Urothelium cell line (cell line): ENCODE measurements at regions not wholly inside any gene's neighbourhood (a gene's known extent, or its start where the extent isn't known, plus 50 kb on each side); places are given as distances from the start of the nearest gene placed in this dataset.

Source experiments
- DNase-seq: peaks from one replicate; pipeline ENCODE4 v3.0.0; 2011; ENCODE audit warnings: low spot score, mixed read lengths
- FAIRE-seq: peaks from 2 replicates; lab custom pipeline; 2011; peaks lifted over from hg19 to GRCh38; lab: Jason Lieb, UNC

GRCh38 chr21:25341981-25342380 is 265.3 kb downstream of the MRPL39 start:
- no peak for DNase-seq
- FAIRE-seq = no peak

- no peak for DNase-seq
- FAIRE-seq = no peak
Observed at GRCh38 chr21:25338415-25338814, 268.9 kb downstream of the MRPL39 start.

DNA sequence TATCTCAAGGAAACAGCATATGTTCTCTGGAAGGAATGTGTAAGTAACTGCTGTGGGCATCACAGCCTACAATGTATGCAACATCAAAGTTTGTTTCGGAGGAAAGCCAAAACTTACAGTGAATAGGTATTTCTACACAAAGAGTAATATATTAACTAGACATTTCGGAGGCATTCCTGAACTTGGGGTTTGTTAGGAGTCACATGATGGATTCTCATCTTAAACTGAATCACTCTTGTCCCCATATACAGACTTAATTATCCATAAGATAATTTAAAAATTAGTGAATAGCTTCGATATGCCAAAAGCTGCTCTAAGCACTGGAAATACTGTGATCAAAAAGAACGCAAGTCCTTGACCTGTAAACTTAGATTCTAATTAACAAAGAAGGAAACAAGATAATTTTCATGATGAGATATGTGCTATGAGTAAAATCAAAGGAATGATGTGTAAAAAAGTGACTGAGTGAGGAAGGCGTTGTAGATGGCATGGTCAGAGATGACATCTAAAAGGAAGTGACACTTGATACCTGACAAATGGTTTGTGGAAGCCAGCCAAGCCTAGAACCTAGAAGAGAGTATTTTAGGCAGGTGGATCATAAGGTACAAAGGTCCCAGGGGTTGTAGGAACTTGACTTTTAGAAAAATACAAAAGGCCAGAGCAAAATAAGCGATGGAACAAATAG is 273.1 kb downstream of the MRPL39 start:
- DNase-seq = no peak
- no peak for FAIRE-seq

DNA sequence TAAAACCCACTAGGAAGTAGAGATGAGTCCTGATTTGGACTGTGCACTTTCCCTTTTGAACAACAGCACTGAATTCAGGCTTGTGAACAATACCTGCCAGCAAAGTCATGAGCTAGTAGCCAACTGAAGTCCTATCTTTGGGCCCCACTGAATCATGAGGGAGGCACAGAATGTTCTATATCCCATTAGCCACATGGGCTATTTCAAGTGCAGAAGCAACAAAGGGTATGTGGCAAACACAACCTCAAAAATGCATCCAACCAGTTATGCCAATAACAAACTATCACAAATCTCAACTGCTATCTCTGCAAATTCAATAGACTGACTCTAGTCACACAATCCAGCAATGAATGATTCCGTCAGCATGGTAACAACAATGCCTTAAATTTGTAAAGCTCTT is 276.0 kb downstream of the MRPL39 start:
- DNase-seq = no peak
- no peak for FAIRE-seq

GRCh38 chr21:25330266-25330665 is 277.0 kb downstream of the MRPL39 start:
- FAIRE-seq = no peak
- DNase-seq = no peak

GRCh38 chr21:25329227-25329825 is 278.0 kb downstream of the MRPL39 start:
- FAIRE-seq (no peak), DNase-seq (peak; percentile 40)

GRCh38 chr21:25328736-25329135 is 278.5 kb downstream of the MRPL39 start:
- DNase-seq (no peak), FAIRE-seq (no peak)

DNA sequence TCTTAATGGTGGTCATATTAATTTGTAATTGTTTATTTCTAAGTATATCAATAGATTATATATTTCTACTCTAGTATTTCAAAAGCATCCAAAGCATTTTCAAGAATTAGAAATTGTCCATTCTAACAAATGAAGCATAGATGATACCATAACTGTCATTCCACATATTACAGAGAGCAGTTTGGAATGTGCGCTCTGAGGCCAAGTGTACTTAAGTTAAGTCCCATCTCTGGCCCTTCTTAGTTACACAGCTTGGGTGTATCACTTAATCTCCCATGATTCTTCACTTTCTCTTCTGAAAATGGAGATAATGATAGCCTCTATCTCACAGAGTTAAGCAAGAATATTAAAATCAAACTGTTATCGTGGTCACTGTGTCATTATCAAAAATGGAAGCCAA is 281.1 kb downstream of the MRPL39 start:
- DNase-seq = no peak
- no peak for FAIRE-seq

- no peak for FAIRE-seq
- no peak for DNase-seq
Observed at GRCh38 chr21:25324666-25325065, 282.6 kb downstream of the MRPL39 start.

DNA sequence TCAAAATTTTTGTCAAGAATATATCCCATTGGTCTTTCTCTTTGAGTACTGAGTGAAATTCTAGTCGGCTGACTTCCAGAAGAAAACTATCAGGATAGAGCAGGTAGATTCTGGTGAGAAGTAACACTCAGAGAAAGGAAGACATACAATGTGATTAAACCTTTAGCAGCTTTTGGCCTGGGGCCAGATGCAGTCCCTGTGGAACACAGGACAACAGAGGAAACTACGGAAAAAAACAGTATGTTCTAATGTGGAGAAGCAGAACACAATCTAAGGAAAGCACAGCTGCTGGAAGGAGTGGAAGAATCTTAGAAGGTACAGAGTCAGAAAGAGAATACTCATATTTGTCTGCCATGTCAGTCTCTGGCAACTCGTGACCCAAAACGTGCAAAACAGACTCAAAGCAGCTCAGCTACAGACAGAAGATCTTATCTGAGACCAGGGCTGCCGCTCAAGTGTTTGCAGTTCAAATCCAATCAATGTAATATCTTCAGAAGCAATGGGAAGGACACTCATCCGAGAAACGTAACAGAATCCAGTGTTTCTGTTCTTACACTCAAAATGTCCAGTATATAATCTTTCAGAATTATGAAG is 283.8 kb downstream of the MRPL39 start:
- DNase-seq = no peak
- FAIRE-seq = no peak

GRCh38 chr21:25314247-25314646 is 293.0 kb downstream of the MRPL39 start:
- DNase-seq = no peak
- no peak for FAIRE-seq

DNA sequence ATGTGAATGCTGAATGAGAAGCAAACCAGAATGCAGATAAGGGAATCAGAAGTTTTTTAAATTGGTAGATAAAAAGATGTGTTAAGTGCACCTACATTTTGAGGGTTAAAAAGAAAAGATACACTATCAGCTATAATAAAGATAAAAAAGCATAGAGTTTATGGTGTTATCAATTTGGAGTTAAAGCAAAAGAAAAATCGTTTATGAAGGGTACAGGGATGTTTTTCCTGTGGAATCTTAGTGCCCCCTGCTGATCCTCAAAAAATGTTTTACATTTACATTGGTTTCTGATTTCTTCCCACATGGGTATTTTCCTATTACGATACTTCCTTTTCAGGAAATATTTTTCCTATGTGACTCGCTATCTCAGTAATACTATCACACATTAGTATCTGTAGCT is 293.5 kb downstream of the MRPL39 start:
- FAIRE-seq = no peak
- DNase-seq = no peak

DNA sequence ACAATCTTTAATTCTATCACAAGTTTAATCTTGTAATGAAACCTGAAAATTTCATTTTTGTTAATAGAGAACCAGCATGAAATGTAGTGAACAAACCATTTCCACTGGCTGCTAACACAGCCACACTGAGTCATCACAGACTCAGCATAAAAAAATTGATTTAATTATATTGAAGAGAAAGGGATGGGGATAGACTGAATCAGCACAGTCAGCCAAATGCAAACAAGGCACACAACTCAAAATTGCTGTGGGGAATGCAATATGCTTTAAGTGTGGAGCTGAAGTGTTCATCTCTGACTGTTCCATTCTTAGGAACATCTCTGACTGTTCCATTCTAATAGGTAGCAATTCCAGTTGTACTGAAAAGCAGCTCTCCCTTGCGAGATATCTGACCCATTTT is 299.8 kb downstream of the MRPL39 start:
- no peak for DNase-seq
- no peak for FAIRE-seq

GRCh38 chr21:25304611-25305010 is 302.7 kb downstream of the MRPL39 start:
- FAIRE-seq (no peak), DNase-seq (no peak)

DNA sequence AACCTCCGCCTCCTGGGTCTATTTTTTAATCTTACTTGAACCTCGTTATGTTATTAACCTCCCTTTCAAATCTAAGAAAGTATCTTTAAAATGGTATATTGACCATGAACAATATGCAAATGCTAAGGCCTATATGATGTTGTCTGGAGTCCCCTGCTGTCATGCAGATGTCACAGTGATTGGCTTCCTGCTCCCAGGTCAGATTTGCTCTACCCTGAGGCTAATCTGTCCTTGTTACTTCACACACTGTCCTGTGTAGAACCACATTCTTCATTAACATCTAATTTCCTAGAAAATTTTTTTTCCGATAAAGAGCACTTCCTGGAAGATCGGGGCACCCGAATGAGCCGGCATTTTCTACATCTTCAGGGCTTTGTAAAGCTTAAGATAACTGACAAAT is 306.6 kb downstream of the MRPL39 start:
- DNase-seq (no peak), FAIRE-seq (no peak)

DNA sequence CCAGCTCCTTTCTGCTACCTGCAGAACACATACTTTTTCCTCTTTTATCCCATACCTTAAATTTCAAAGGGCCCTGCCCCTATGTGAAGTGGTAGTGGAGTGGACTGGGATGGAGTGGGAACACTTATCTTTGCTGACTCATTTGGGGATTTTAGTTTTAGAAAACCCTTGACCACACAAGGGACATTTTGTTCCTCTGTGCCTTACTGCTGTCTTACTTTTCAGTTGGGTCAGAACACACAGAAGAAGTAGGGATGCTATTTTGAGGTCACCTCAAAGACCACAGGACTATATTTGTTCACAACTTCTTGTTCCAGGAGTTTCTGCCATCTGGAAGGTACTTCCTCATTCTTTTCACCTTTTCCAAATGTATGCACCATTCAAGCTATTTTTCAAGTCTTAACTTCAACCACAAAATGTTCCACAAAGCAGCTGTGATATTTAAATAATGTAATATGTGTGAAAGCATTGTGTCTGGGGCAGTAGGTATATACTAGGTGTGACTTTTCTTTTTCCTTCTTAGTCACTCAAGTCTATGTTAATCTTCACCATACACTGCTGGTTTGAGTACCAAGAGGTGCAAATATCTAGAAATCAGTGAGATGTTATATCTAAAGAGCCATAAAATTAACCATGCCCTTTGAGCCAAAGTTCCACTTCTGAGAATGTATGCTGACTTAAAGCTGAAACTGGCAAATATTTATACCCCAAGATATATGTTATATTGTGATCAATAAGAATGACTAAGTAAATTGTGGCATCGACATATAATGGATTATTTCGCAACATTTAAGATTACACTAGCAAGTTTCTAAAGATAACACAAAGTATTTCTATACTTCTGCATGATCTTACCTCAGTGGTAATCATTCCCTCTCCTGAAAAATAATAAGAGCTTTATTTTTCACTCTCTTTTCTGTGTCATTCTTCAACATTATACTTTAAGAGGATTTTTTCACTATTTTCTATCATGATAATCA is 308.5 kb downstream of the MRPL39 start:
- FAIRE-seq (no peak), DNase-seq (no peak)

GRCh38 chr21:25297117-25297516 is 310.2 kb downstream of the MRPL39 start:
- FAIRE-seq (no peak), DNase-seq (no peak)

DNA sequence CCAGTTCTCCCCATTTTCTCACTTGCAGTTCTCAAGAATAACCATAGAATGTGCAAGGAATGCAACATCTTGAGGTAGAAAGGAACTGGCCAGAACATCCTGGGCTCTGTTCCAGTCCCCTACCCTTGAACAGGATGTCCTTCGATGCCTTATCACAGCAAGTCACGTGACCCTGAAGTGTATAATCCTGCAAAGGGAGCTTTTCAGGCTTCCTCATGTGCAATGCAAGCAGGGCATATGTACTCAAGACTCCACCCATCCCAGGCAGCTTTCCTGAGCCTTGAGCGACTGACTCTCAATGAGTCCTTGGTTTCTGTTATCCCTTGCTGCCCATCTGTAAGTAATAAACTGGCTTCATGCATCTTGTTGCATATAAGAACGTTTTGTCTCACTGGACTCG is 311.0 kb downstream of the MRPL39 start:
- DNase-seq (no peak), FAIRE-seq (no peak)

DNA sequence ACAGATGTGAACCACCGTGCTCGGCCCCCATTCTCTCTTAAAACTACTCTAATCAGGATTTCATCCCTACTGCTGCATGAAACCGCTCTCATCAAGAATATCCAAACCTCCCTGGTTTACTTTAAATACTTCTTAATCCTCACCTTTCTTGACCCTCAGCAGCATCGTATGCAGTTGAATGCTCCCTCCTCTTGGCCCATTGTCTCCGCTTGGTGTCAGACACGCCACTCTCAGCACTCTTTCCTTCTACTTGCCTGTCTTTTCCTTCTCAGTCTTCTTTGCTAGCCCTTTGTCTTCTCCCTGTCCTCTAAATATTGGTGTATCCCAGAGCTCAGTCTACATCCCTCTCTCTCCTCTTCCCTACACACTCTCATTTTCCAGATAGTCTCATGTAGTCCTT is 314.9 kb downstream of the MRPL39 start:
- no peak for FAIRE-seq

DNA sequence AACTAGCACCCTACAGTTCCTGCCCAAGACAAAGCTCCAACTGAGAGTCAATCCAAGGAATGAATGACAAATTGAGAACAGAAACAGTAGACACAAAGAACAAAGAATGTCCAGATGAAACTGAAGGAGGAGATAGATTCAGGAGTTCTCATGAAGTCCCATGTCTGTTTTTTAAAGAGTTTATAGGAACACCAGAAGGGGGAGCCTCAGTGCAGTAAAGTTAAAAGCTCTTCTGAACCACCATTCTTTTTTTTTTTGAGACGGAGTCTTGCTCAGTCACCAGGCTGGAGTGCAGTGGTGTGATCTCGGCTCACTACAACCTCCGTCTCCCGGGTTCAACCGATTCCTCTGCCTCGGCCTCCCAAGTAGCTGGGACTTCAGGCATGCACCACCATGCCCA is 323.6 kb downstream of the MRPL39 start:
- DNase-seq = peak; percentile 31
- FAIRE-seq = no peak

More for the DNA sequence above, 314.9 kb downstream of the MRPL39 start:
- no peak for DNase-seq

- no peak for FAIRE-seq
Observed at GRCh38 chr21:25281134-25281533, 326.1 kb downstream of the MRPL39 start.

More at GRCh38 chr21:25281134-25281533, 326.1 kb downstream of the MRPL39 start:
- no peak for DNase-seq
